GM23248 (cell line): ENCODE measurements at regions not wholly inside any gene's neighbourhood (a gene's known extent, or its start where the extent isn't known, plus 50 kb on each side); places are given as distances from the start of the nearest gene placed in this dataset.
"Not testable (repeated sequence)": the region's sequence is repeated elsewhere in the genome, so short reads cannot be mapped to it uniquely, and the experiment has no call there.

ENCODE experiments used
- DNase-seq: peaks from one replicate; pipeline ENCODE4 v3.0.0-alpha.2; 2015
- H2AFZ ChIP-seq: fragments of 200-600 bp; sonication (generic); 2 replicates; pipeline ENCODE4 v1.6.1; 2016; ENCODE audit warnings: antibody characterized with exemption
- H3F3A ChIP-seq: fragments of 200-600 bp; sonication (generic); 2 replicates; pipeline ENCODE4 v1.6.1; 2016; ENCODE audit warnings: mild to moderate bottlenecking, antibody characterized with exemption, mixed run types; ENCODE audit not compliant: insufficient read depth
- H3K27ac ChIP-seq: fragments of 200-600 bp; sonication (generic); 2 replicates; pipeline ENCODE4 v1.5.1; 2016; ENCODE audit warnings: mild to moderate bottlenecking
- H3K27me3 ChIP-seq: fragments of 200-600 bp; sonication (generic); replicated peaks from 2 replicates; pipeline ENCODE4 v1.6.1; 2016; ENCODE audit warnings: mild to moderate bottlenecking; ENCODE audit not compliant: insufficient read depth
- H3K36me3 ChIP-seq: fragments of 200-600 bp; sonication (generic); 2 replicates; pipeline ENCODE4 v1.6.1; 2016; ENCODE audit warnings: low read depth, mild to moderate bottlenecking
- H3K4me1 ChIP-seq: fragments of 200-600 bp; sonication (generic); 2 replicates; pipeline ENCODE4 v1.6.1; 2016; ENCODE audit warnings: mild to moderate bottlenecking; ENCODE audit not compliant: insufficient read depth
- H3K4me2 ChIP-seq: fragments of 200-600 bp; sonication (generic); one replicate; pipeline ENCODE4 v1.6.1; 2016; ENCODE audit warnings: mild to moderate bottlenecking; ENCODE audit not compliant: unreplicated experiment
- H3K4me3 ChIP-seq: fragments of 200-600 bp; sonication (generic); 2 replicates; pipeline ENCODE4 v1.5.1; 2016; ENCODE audit warnings: mild to moderate bottlenecking
- H3K79me2 ChIP-seq: fragments of 200-600 bp; sonication (generic); 2 replicates; pipeline ENCODE4 v1.6.1; 2016; ENCODE audit warnings: mild to moderate bottlenecking; ENCODE audit not compliant: insufficient read depth
- H3K9ac ChIP-seq: fragments of 200-600 bp; sonication (generic); 2 replicates; pipeline ENCODE4 v1.6.1; 2016; ENCODE audit warnings: mild to moderate bottlenecking
- H3K9me2 ChIP-seq: fragments of 200-600 bp; sonication (generic); 2 replicates; pipeline ENCODE4 v1.6.1; 2016; ENCODE audit warnings: mixed run types, mild to moderate bottlenecking, moderate library complexity; ENCODE audit not compliant: insufficient read depth
- H3K9me3 ChIP-seq: fragments of 200-600 bp; sonication (generic); one replicate; pipeline ENCODE4 v1.6.1; 2017; ENCODE audit warnings: low read depth
- H4K20me1 ChIP-seq: fragments of 200-600 bp; sonication (generic); 2 replicates; pipeline ENCODE4 v1.6.0; 2016; ENCODE audit not compliant: insufficient read depth
- EZH2 ChIP-seq: fragments of 200-600 bp; sonication (generic); IDR thresholded peaks from 2 replicates; pipeline ENCODE4 v1.6.1; 2018; ENCODE audit warnings: antibody characterized with exemption, mild to moderate bottlenecking; ENCODE audit not compliant: insufficient read depth, poor library complexity, severe bottlenecking
- EZH2phosphoT487 ChIP-seq: fragments of 200-600 bp; sonication (generic); IDR thresholded peaks from 2 replicates; pipeline ENCODE4 v1.6.1; 2018; ENCODE audit warnings: antibody characterized with exemption, moderate library complexity, mild to moderate bottlenecking, low read depth; ENCODE audit not compliant: insufficient read depth
- WGBS, 2 experiments: methylation state at CpG; one replicate each; pipeline ENCODE4 v1.1.6; 2015 to 2017; ENCODE audit warnings: low lambda C conversion rate in 2 of 2, low coverage in 1 of 2; ENCODE audit errors: missing lambda C conversion rate in 2 of 2; 5-methylcytosine and 5-hydroxymethylcytosine counted together
- in situ Hi-C: fragments of 300-500 bp; cut with MboI; formaldehyde crosslinking; loops from 2 replicates; pipeline ENCODE4 v1.15.0; 2020

DNA sequence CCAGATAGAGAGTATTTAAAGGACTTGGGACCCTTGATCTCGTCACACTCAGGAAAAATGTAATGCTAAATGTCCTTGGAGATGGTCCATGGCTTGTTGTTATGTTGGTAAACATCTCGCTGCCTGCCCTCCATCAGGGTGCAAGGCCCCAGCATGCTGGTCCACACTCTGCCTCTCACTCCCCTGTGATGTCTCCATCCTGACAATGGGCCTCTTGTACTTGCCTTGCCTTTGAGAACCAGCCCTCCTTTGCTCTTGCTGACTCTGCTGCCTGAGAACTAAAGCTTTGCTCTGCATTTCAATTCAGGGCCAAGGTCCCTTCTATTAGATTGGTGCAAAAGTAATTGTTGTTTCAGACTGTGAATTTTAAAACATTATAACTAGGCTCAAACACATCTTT, 131.0 kb upstream of the LMNTD1 start:
- DNase-seq: no peak
- H3K27me3 ChIP-seq: no peaks in the 10 kb centered on the region
- H3K4me2 ChIP-seq: no peak overlapping the region
- no peak overlapping the region for H3K4me3 ChIP-seq
- H3K9me3 ChIP-seq: no peaks in the 10 kb centered on the region
- H3K4me1 ChIP-seq: peaks cover 19% of the 10 kb centered on the region
- no peaks in the 10 kb centered on the region for H3K79me2 ChIP-seq
- in situ Hi-C loops: no loop called here
- no peaks in the 10 kb centered on the region for H3K9me2 ChIP-seq
- 86 to 95% methylated on average over 2 of the region's 2 CpGs for WGBS, 2 experiments
- no peak for TF ChIP-seq EZH2
- TF ChIP-seq EZH2phosphoT487: no peak
- no peak overlapping the region for H3K9ac ChIP-seq
- H3F3A ChIP-seq: peaks cover 8% of the 10 kb centered on the region
- no peak overlapping the region for H2AFZ ChIP-seq
- no peaks in the 10 kb centered on the region for H4K20me1 ChIP-seq
- no peaks in the 10 kb centered on the region for H3K36me3 ChIP-seq
- H3K27ac ChIP-seq: no peak overlapping the region

DNA sequence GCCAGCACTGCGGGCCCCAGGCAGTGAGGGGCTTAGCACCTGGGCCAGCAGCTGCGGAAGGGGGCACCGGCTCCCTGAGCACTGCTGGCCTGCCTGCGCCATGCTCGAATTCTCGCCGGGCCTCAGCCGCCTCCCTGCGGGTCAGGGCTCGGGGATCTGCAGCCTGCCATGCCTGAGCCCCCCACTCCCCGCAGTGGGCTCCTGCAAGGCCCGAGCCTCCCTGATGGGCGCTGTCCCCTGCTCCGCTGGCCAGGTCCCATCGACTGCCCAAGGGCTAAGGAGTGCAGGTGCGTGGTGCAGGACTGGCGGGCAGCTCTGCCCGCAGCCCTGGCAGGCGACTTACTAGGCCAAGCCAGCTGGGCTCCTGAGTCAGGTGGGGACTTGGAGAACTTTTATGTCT, 133.3 kb upstream of the LMNTD1 start:
- no peak for TF ChIP-seq EZH2
- TF ChIP-seq EZH2phosphoT487: no peak
- Histone ChIP-seq H3K27ac (no peak overlapping the region), H3K9me3 (no peaks in the 10 kb centered on the region), H3K36me3 (no peaks in the 10 kb centered on the region), H3K9me2 (no peaks in the 10 kb centered on the region), H2AFZ (no peak overlapping the region), H4K20me1 (no peaks in the 10 kb centered on the region), H3F3A (peaks cover 8% of the 10 kb centered on the region), H3K4me3 (no peak overlapping the region), H3K4me2 (no peak overlapping the region), H3K9ac (no peak overlapping the region), H3K4me1 (peaks cover 16% of the 10 kb centered on the region), H3K79me2 (no peaks in the 10 kb centered on the region), H3K27me3 (no peaks in the 10 kb centered on the region)
- no peak for DNase-seq
- in situ Hi-C loops: no loop called here
- WGBS, 2 experiments: 96% methylated on average over 17 to 18 of the region's 19 CpGs

GRCh38 chr12:25687226-25687625, 134.1 kb upstream of the LMNTD1 start:
- no peak overlapping the region for H3K4me2 ChIP-seq
- no peak for TF ChIP-seq EZH2phosphoT487
- TF ChIP-seq EZH2: no peak
- in situ Hi-C loops: no loop called here
- no peaks in the 10 kb centered on the region for H3K27me3 ChIP-seq
- 96 to 99% methylated on average over 6 of the region's 6 CpGs for WGBS, 2 experiments
- no peak overlapping the region for H3K4me3 ChIP-seq
- no peaks in the 10 kb centered on the region for H3K79me2 ChIP-seq
- H3F3A ChIP-seq: peaks cover 4% of the 10 kb centered on the region
- peaks cover 15% of the 10 kb centered on the region for H3K4me1 ChIP-seq
- no peaks in the 10 kb centered on the region for H4K20me1 ChIP-seq
- H3K27ac ChIP-seq: no peak overlapping the region
- no peak overlapping the region for H2AFZ ChIP-seq
- no peak for DNase-seq
- no peaks in the 10 kb centered on the region for H3K9me2 ChIP-seq
- no peak overlapping the region for H3K9ac ChIP-seq
- no peaks in the 10 kb centered on the region for H3K9me3 ChIP-seq
- H3K36me3 ChIP-seq: no peaks in the 10 kb centered on the region

GRCh38 chr12:25688851-25689250, 135.8 kb upstream of the LMNTD1 start:
- peaks cover 24% of the 10 kb centered on the region for H3K4me1 ChIP-seq
- H3K9me2 ChIP-seq, in situ Hi-C loops, H3K79me2 ChIP-seq, H3K9ac ChIP-seq, H3K27me3 ChIP-seq, H2AFZ ChIP-seq, H3K36me3 ChIP-seq, H3K9me3 ChIP-seq, H4K20me1 ChIP-seq, H3K4me2 ChIP-seq, H3K27ac ChIP-seq, DNase-seq, H3K4me3 ChIP-seq: not testable (repeated sequence)
- peaks cover 18% of the 10 kb centered on the region for H3F3A ChIP-seq
- WGBS, 2 experiments: 97 to 98% methylated on average over 9 of the region's 9 CpGs

GRCh38 chr12:25689996-25690501, 137.0 kb upstream of the LMNTD1 start:
- no peaks in the 10 kb centered on the region for H3K79me2 ChIP-seq
- peaks cover 33% of the 10 kb centered on the region for H3K4me1 ChIP-seq
- no peaks in the 10 kb centered on the region for H3K9me3 ChIP-seq
- no peaks in the 10 kb centered on the region for H3K27me3 ChIP-seq
- no peak overlapping the region for H3K9ac ChIP-seq
- WGBS, 2 experiments: 77 to 80% methylated on average over 5 of the region's 5 CpGs
- H3K9me2 ChIP-seq: no peaks in the 10 kb centered on the region
- in situ Hi-C loops: no loop called here
- peaks cover 22% of the 10 kb centered on the region for H3F3A ChIP-seq
- no peaks in the 10 kb centered on the region for H4K20me1 ChIP-seq
- no peak overlapping the region for H2AFZ ChIP-seq
- TF ChIP-seq EZH2phosphoT487 (no peak), EZH2 (no peak)
- H3K27ac ChIP-seq: no peak overlapping the region
- H3K36me3 ChIP-seq: no peaks in the 10 kb centered on the region
- DNase-seq: peak; percentile 24
- H3K4me2 ChIP-seq: no peak overlapping the region
- H3K4me3 ChIP-seq: no peak overlapping the region
